GM11168 (cell line): ENCODE measurements at regions not wholly inside any gene's neighbourhood (a gene's known extent, or its start where the extent isn't known, plus 50 kb on each side); places are given as distances from the start of the nearest gene placed in this dataset.
"Not testable (repeated sequence)": the region's sequence is repeated elsewhere in the genome, so short reads cannot be mapped to it uniquely, and the experiment has no call there.

ENCODE experiments used
- in situ Hi-C: fragments of 300-500 bp; cut with MboI; formaldehyde crosslinking; loops from one replicate; pipeline ENCODE4 v1.12.0; 2022; ENCODE audit warnings: low sequenced_read_pairs; ENCODE audit not compliant: unreplicated experiment

- in situ Hi-C loops: no loop called here
Measured at GRCh38 chrX:25442499-25442898, 426.7 kb upstream of the ARX start.

- in situ Hi-C loops: no loop called here
Measured at GRCh38 chrX:25433307-25433706, 417.5 kb upstream of the ARX start.

- in situ Hi-C loops: no loop called here
Measured at GRCh38 chrX:25432396-25432795, 416.6 kb upstream of the ARX start.

- in situ Hi-C loops: no loop called here
Measured at GRCh38 chrX:25427873-25428555, 412.2 kb upstream of the ARX start.

- in situ Hi-C loops: not testable (repeated sequence)
Measured at GRCh38 chrX:25404163-25404562, 388.4 kb upstream of the ARX start.

GRCh38 chrX:25389266-25389665 is 373.5 kb upstream of the ARX start:
- in situ Hi-C loops: no loop called here

GRCh38 chrX:25383196-25383595 is 367.4 kb upstream of the ARX start:
- in situ Hi-C loops: no loop called here

- in situ Hi-C loops: no loop called here
Measured at GRCh38 chrX:25356456-25356855, 340.7 kb upstream of the ARX start.

- in situ Hi-C loops: no loop called here
Measured at GRCh38 chrX:25344161-25344936, 328.6 kb upstream of the ARX start.

GRCh38 chrX:25343060-25343459 is 327.3 kb upstream of the ARX start:
- in situ Hi-C loops: no loop called here

- in situ Hi-C loops: no loop called here
Measured at GRCh38 chrX:25337841-25338240, 322.1 kb upstream of the ARX start.

- in situ Hi-C loops: no loop called here
Measured at GRCh38 chrX:25300994-25301393, 285.2 kb upstream of the ARX start.

- in situ Hi-C loops: no loop called here
Measured at GRCh38 chrX:25296850-25297249, 281.1 kb upstream of the ARX start.

- in situ Hi-C loops: no loop called here
Measured at GRCh38 chrX:25295466-25295865, 279.7 kb upstream of the ARX start.

- in situ Hi-C loops: no loop called here
Measured at GRCh38 chrX:25290132-25290531, 274.4 kb upstream of the ARX start.

GRCh38 chrX:25288676-25289075 is 272.9 kb upstream of the ARX start:
- in situ Hi-C loops: no loop called here

GRCh38 chrX:25287521-25287920 is 271.8 kb upstream of the ARX start:
- in situ Hi-C loops: no loop called here

- in situ Hi-C loops: no loop called here
Measured at GRCh38 chrX:25285598-25285997, 269.8 kb upstream of the ARX start.

- in situ Hi-C loops: no loop called here
Measured at GRCh38 chrX:25279510-25279909, 263.7 kb upstream of the ARX start.

- in situ Hi-C loops: no loop called here
Measured at GRCh38 chrX:25278341-25278740, 262.6 kb upstream of the ARX start.

- in situ Hi-C loops: no loop called here
Measured at GRCh38 chrX:25277574-25277973, 261.8 kb upstream of the ARX start.

GRCh38 chrX:25275159-25275558 is 259.4 kb upstream of the ARX start:
- in situ Hi-C loops: no loop called here
